Activated CD8-positive, alpha-beta T cell treated with anti-CD3 and anti-CD28 coated beads, Interleukin-2, amount 10 ng/mL, durations not matched to agents 7 days and 5 days (primary cell): ENCODE measurements at regions not wholly inside any gene's neighbourhood (a gene's known extent, or its start where the extent isn't known, plus 50 kb on each side); places are given as distances from the start of the nearest gene placed in this dataset.

ENCODE experiments used
- ATAC-seq: fragments of 150-1000 bp; cut with Tn5 transposase; one replicate; pipeline ENCODE4 v1.10.0; 2021; ENCODE audit warnings: moderate library complexity
- CTCF ChIA-PET: fragments of 350-600 bp; sonication (Branson Sonifier 250); formaldehyde crosslinking; loops from one replicate; lab custom pipeline; 2021; ENCODE audit warnings: antibody characterized with exemption; lab: Charles Lee
- POLR2A ChIA-PET: fragments of 350-600 bp; sonication (Branson Sonifier 250); formaldehyde crosslinking; loops from one replicate; lab custom pipeline; 2021; ENCODE audit warnings: antibody characterized with exemption; lab: Charles Lee
- DNase-seq: peaks from one replicate; pipeline ENCODE4 v3.0.0-alpha.2; 2020
- H3K27ac Mint-ChIP-seq: one replicate; pipeline ENCODE4 v1.8.0; 2021; ENCODE audit warnings: mild to moderate bottlenecking, mixed read lengths
- H3K27me3 Mint-ChIP-seq: one replicate; pipeline ENCODE4 v1.8.0; 2021; ENCODE audit warnings: low read depth, mixed read lengths
- H3K36me3 Mint-ChIP-seq: one replicate; pipeline ENCODE4 v1.8.0; 2021; ENCODE audit warnings: low read depth, mixed read lengths
- H3K4me1 Mint-ChIP-seq: one replicate; pipeline ENCODE4 v1.8.0; 2021; ENCODE audit warnings: low read depth, mixed read lengths
- H3K4me3 Mint-ChIP-seq: one replicate; pipeline ENCODE4 v1.8.0; 2021; ENCODE audit warnings: mild to moderate bottlenecking, mixed read lengths
- H3K9me3 Mint-ChIP-seq: one replicate; pipeline ENCODE4 v1.8.0; 2022; ENCODE audit warnings: mixed read lengths; ENCODE audit not compliant: insufficient read depth

GRCh38 chr19:33879818-33880575 is 83.3 kb downstream of the KCTD15 start:
- H3K27ac Mint-ChIP-seq = no peak overlapping the region
- no peaks in the 10 kb centered on the region for H3K36me3 Mint-ChIP-seq
- DNase-seq = no peak
- H3K27me3 Mint-ChIP-seq = peaks cover 3% of the 10 kb centered on the region
- H3K9me3 Mint-ChIP-seq = no peaks in the 10 kb centered on the region
- H3K4me1 Mint-ChIP-seq = peaks cover 9% of the 10 kb centered on the region
- H3K4me3 Mint-ChIP-seq = no peak overlapping the region
- ATAC-seq = no peak
- ChIA-PET CTCF (no interaction called here), POLR2A (no interaction called here)

- ATAC-seq (no peak), DNase-seq (peak; percentile 23)
- Mint-ChIP-seq H3K4me3 (no peak overlapping the region), H3K36me3 (no peaks in the 10 kb centered on the region), H3K9me3 (no peaks in the 10 kb centered on the region), H3K27ac (no peak overlapping the region), H3K27me3 (peaks cover 3% of the 10 kb centered on the region), H3K4me1 (peaks cover 9% of the 10 kb centered on the region)
- ChIA-PET POLR2A (no interaction called here), CTCF (no interaction called here)
Observed at GRCh38 chr19:33883859-33884519, 87.3 kb downstream of the KCTD15 start.

- no peak overlapping the region for H3K27ac Mint-ChIP-seq
- H3K27me3 Mint-ChIP-seq = peaks cover 3% of the 10 kb centered on the region
- ChIA-PET POLR2A (no interaction called here), CTCF (no interaction called here)
- ATAC-seq = no peak
- H3K4me1 Mint-ChIP-seq = peaks cover 9% of the 10 kb centered on the region
- H3K36me3 Mint-ChIP-seq = no peaks in the 10 kb centered on the region
- H3K4me3 Mint-ChIP-seq = no peak overlapping the region
- no peaks in the 10 kb centered on the region for H3K9me3 Mint-ChIP-seq
- DNase-seq = no peak
Observed at GRCh38 chr19:33885236-33885635, 88.6 kb downstream of the KCTD15 start.

- CTCF ChIA-PET = no interaction called here
- POLR2A ChIA-PET = interaction anchor here (0.9 kb wide), 1 partner anchor 12 kb away, joined by 6 read pairs; no protein-coding TSS in a partner anchor
- peaks cover 9% of the 10 kb centered on the region for H3K4me1 Mint-ChIP-seq
Observed at GRCh38 chr19:33887891-33888290, 91.2 kb downstream of the KCTD15 start.

GRCh38 chr19:33888665-33889064 is 92.0 kb downstream of the KCTD15 start:
- Mint-ChIP-seq H3K4me3 (no peak overlapping the region), H3K27me3 (peaks cover 3% of the 10 kb centered on the region), H3K27ac (no peak overlapping the region), H3K36me3 (no peaks in the 10 kb centered on the region), H3K9me3 (no peaks in the 10 kb centered on the region), H3K4me1 (peaks cover 9% of the 10 kb centered on the region)
- no peak for DNase-seq
- ChIA-PET POLR2A (interaction anchor here (0.9 kb wide), 1 partner anchor 12 kb away, joined by 6 read pairs; no protein-coding TSS in a partner anchor), CTCF (no interaction called here)
- ATAC-seq = no peak

More at GRCh38 chr19:33887891-33888290, 91.2 kb downstream of the KCTD15 start:
- ATAC-seq = no peak
- no peak for DNase-seq
- Mint-ChIP-seq H3K27ac (no peak overlapping the region), H3K36me3 (no peaks in the 10 kb centered on the region), H3K4me3 (no peak overlapping the region), H3K27me3 (peaks cover 3% of the 10 kb centered on the region), H3K9me3 (no peaks in the 10 kb centered on the region)

GRCh38 chr19:33890569-33890968 is 93.9 kb downstream of the KCTD15 start:
- no peak for DNase-seq
- H3K27me3 Mint-ChIP-seq = no peaks in the 10 kb centered on the region
- H3K4me1 Mint-ChIP-seq = no peaks in the 10 kb centered on the region
- H3K27ac Mint-ChIP-seq = no peak overlapping the region
- no peaks in the 10 kb centered on the region for H3K36me3 Mint-ChIP-seq
- ATAC-seq = no peak
- ChIA-PET CTCF (no interaction called here), POLR2A (interaction anchor here (1.2 kb wide), 1 partner anchor 8 kb away, joined by 3 read pairs; no protein-coding TSS in a partner anchor)
- no peaks in the 10 kb centered on the region for H3K9me3 Mint-ChIP-seq
- no peak overlapping the region for H3K4me3 Mint-ChIP-seq

- ChIA-PET CTCF (no interaction called here), POLR2A (interaction anchor here (1.2 kb wide), 1 partner anchor 9 kb away, joined by 3 read pairs; no protein-coding TSS in a partner anchor)
- Mint-ChIP-seq H3K27me3 (no peaks in the 10 kb centered on the region), H3K27ac (no peak overlapping the region), H3K9me3 (no peaks in the 10 kb centered on the region), H3K4me3 (no peak overlapping the region), H3K4me1 (no peaks in the 10 kb centered on the region), H3K36me3 (no peaks in the 10 kb centered on the region)
- ATAC-seq = no peak
- no peak for DNase-seq
Observed at GRCh38 chr19:33891773-33892172, 95.1 kb downstream of the KCTD15 start.

- Mint-ChIP-seq H3K4me3 (no peak overlapping the region), H3K36me3 (no peaks in the 10 kb centered on the region), H3K27me3 (no peaks in the 10 kb centered on the region), H3K4me1 (no peaks in the 10 kb centered on the region), H3K9me3 (peaks cover 9% of the 10 kb centered on the region), H3K27ac (no peak overlapping the region)
- ChIA-PET POLR2A (no interaction called here), CTCF (no interaction called here)
- no peak for ATAC-seq
- no peak for DNase-seq
Observed at GRCh38 chr19:33894787-33895186, 98.1 kb downstream of the KCTD15 start.

- Mint-ChIP-seq H3K9me3 (peaks cover 9% of the 10 kb centered on the region), H3K4me3 (no peak overlapping the region), H3K27me3 (no peaks in the 10 kb centered on the region), H3K4me1 (no peaks in the 10 kb centered on the region), H3K36me3 (no peaks in the 10 kb centered on the region), H3K27ac (no peak overlapping the region)
- DNase-seq (no peak), ATAC-seq (no peak)
- ChIA-PET POLR2A (no interaction called here), CTCF (no interaction called here)
Observed at GRCh38 chr19:33895366-33895765, 98.7 kb downstream of the KCTD15 start.

- H3K4me1 Mint-ChIP-seq = no peaks in the 10 kb centered on the region
- ChIA-PET CTCF (no interaction called here), POLR2A (no interaction called here)
- H3K4me3 Mint-ChIP-seq = no peak overlapping the region
- ATAC-seq (no peak), DNase-seq (no peak)
- H3K9me3 Mint-ChIP-seq = peaks cover 9% of the 10 kb centered on the region
- H3K36me3 Mint-ChIP-seq = no peaks in the 10 kb centered on the region
- peaks cover 3% of the 10 kb centered on the region for H3K27me3 Mint-ChIP-seq
- H3K27ac Mint-ChIP-seq = no peak overlapping the region
Observed at GRCh38 chr19:33898062-33898677, 101.5 kb downstream of the KCTD15 start.

- ATAC-seq = no peak
- POLR2A ChIA-PET = no interaction called here
- peaks cover 13% of the 10 kb centered on the region for H3K27me3 Mint-ChIP-seq
Observed at GRCh38 chr19:33900817-33901216, 104.1 kb downstream of the KCTD15 start.

GRCh38 chr19:33902395-33902794 is 105.7 kb downstream of the KCTD15 start:
- CTCF ChIA-PET = no interaction called here
- Mint-ChIP-seq H3K9me3 (peaks cover 9% of the 10 kb centered on the region), H3K36me3 (no peaks in the 10 kb centered on the region), H3K27me3 (peaks cover 18% of the 10 kb centered on the region), H3K4me1 (peaks cover 3% of the 10 kb centered on the region), H3K27ac (no peak overlapping the region), H3K4me3 (no peak overlapping the region)
- ATAC-seq = no peak
- POLR2A ChIA-PET = no interaction called here
- DNase-seq = no peak

More at GRCh38 chr19:33900817-33901216, 104.1 kb downstream of the KCTD15 start:
- DNase-seq = no peak
- H3K4me1 Mint-ChIP-seq = peaks cover 3% of the 10 kb centered on the region
- no peaks in the 10 kb centered on the region for H3K36me3 Mint-ChIP-seq
- H3K4me3 Mint-ChIP-seq = no peak overlapping the region
- CTCF ChIA-PET = no interaction called here
- H3K27ac Mint-ChIP-seq = no peak overlapping the region
- H3K9me3 Mint-ChIP-seq = peaks cover 9% of the 10 kb centered on the region
